Neural crest cell (in vitro differentiated cells): ENCODE measurements at regions not wholly inside any gene's neighbourhood (a gene's known extent, or its start where the extent isn't known, plus 50 kb on each side); places are given as distances from the start of the nearest gene placed in this dataset.

Experiments used
- DNase-seq: peaks from one replicate; pipeline ENCODE4 v3.0.0; 2021; ENCODE audit warnings: low read depth, mixed read lengths, low spot score
- H3K27ac Mint-ChIP-seq: one replicate; pipeline ENCODE4 v1.8.0; 2021; ENCODE audit warnings: mild to moderate bottlenecking, mixed read lengths; ENCODE audit not compliant: unreplicated experiment
- H3K27me3 Mint-ChIP-seq: 2 replicates; pipeline ENCODE4 v1.8.0; 2021; ENCODE audit warnings: low read depth, mild to moderate bottlenecking, mixed read lengths
- H3K36me3 Mint-ChIP-seq: 2 replicates; pipeline ENCODE4 v1.8.0; 2021; ENCODE audit warnings: low read depth, mild to moderate bottlenecking, mixed read lengths
- H3K4me1 Mint-ChIP-seq: 2 replicates; pipeline ENCODE4 v1.8.0; 2021; ENCODE audit warnings: mixed read lengths
- H3K4me3 Mint-ChIP-seq: one replicate; pipeline ENCODE4 v1.8.0; 2021; ENCODE audit warnings: mild to moderate bottlenecking, mixed read lengths
- H3K9me3 Mint-ChIP-seq: 2 replicates; pipeline ENCODE4 v1.8.0; 2021; ENCODE audit warnings: mixed read lengths
- CTCF ChIP-seq: fragments of 200-600 bp; sonication (generic); conservative IDR thresholded peaks from 2 replicates; pipeline ENCODE4 v1.5.0; 2021; ENCODE audit warnings: antibody characterized with exemption, mild to moderate bottlenecking

- peaks cover 3% of the 10 kb centered on the region for H3K27me3 Mint-ChIP-seq
- no peak for DNase-seq
- no peak overlapping the region for H3K4me3 Mint-ChIP-seq
- H3K27ac Mint-ChIP-seq, result no peak overlapping the region
- H3K36me3 Mint-ChIP-seq, result no peaks in the 10 kb centered on the region
- no peaks in the 10 kb centered on the region for H3K4me1 Mint-ChIP-seq
- no peak for TF ChIP-seq CTCF
- peaks cover 2% of the 10 kb centered on the region for H3K9me3 Mint-ChIP-seq
Measured at GRCh38 chr20:7571521-7572055, 368.7 kb downstream of the HAO1 start.

- TF ChIP-seq CTCF, result no peak
- no peak overlapping the region for H3K27ac Mint-ChIP-seq
- DNase-seq, result no peak
- peaks cover 3% of the 10 kb centered on the region for H3K27me3 Mint-ChIP-seq
- H3K4me1 Mint-ChIP-seq, result no peaks in the 10 kb centered on the region
- peaks cover 5% of the 10 kb centered on the region for H3K9me3 Mint-ChIP-seq
- H3K36me3 Mint-ChIP-seq, result no peaks in the 10 kb centered on the region
- no peak overlapping the region for H3K4me3 Mint-ChIP-seq
Measured at GRCh38 chr20:7579888-7580287, 360.4 kb downstream of the HAO1 start.

- no peaks in the 10 kb centered on the region for H3K4me1 Mint-ChIP-seq
- H3K4me3 Mint-ChIP-seq, result no peak overlapping the region
- no peak overlapping the region for H3K27ac Mint-ChIP-seq
- H3K9me3 Mint-ChIP-seq, result no peaks in the 10 kb centered on the region
- H3K36me3 Mint-ChIP-seq, result no peaks in the 10 kb centered on the region
- no peak for DNase-seq
- H3K27me3 Mint-ChIP-seq, result peaks cover 16% of the 10 kb centered on the region
- no peak for TF ChIP-seq CTCF
Measured at GRCh38 chr20:7585126-7585679, 355.1 kb downstream of the HAO1 start.

- no peaks in the 10 kb centered on the region for H3K4me1 Mint-ChIP-seq
Measured at GRCh38 chr20:7586481-7586880, 353.8 kb downstream of the HAO1 start.

GRCh38 chr20:7589164-7589563 is 351.1 kb downstream of the HAO1 start:
- DNase-seq, result no peak
- Mint-ChIP-seq H3K27ac (no peak overlapping the region), H3K9me3 (no peaks in the 10 kb centered on the region), H3K36me3 (no peaks in the 10 kb centered on the region), H3K4me3 (no peak overlapping the region), H3K4me1 (no peaks in the 10 kb centered on the region), H3K27me3 (peaks cover 16% of the 10 kb centered on the region)
- TF ChIP-seq CTCF, result no peak

More at GRCh38 chr20:7586481-7586880, 353.8 kb downstream of the HAO1 start:
- DNase-seq, result no peak
- H3K9me3 Mint-ChIP-seq, result no peaks in the 10 kb centered on the region
- peaks cover 16% of the 10 kb centered on the region for H3K27me3 Mint-ChIP-seq
- TF ChIP-seq CTCF, result no peak
- no peak overlapping the region for H3K4me3 Mint-ChIP-seq
- no peaks in the 10 kb centered on the region for H3K36me3 Mint-ChIP-seq
- no peak overlapping the region for H3K27ac Mint-ChIP-seq
